Left ventricle myocardium superior (tissue), 1 donor: ENCODE measurements at regions not wholly inside any gene's neighbourhood (a gene's known extent, or its start where the extent isn't known, plus 50 kb on each side); places are given as distances from the start of the nearest gene placed in this dataset.
"Not testable (repeated sequence)": the region's sequence is repeated elsewhere in the genome, so short reads cannot be mapped to it uniquely, and the experiment has no call there.

Source experiments
- ATAC-seq: fragments of 200-7000 bp; cut with Tn5 transposase; one replicate; pipeline ENCODE4 v1.9.1; 2020; ENCODE audit warnings: mild to moderate bottlenecking, moderate library complexity
- DNase-seq: peaks from one replicate; pipeline ENCODE4 v3.0.0-alpha.2; 2020
- intact Hi-C: fragments of 100-400 bp; cut with micrococcal nuclease; formaldehyde crosslinking; loops from one replicate; pipeline ENCODE4 v1.11.0; 2022
- donor health status: DM: no; HTN: yes; CAD: no; lungs with severe emphysema.

GRCh38 chr6:18656506-18656905 lies 269.4 kb downstream of the RNF144B start:
- ATAC-seq (no peak), DNase-seq (no peak)
- intact Hi-C loops: no loop called here

GRCh38 chr6:18659994-18660393 lies 272.8 kb downstream of the RNF144B start:
- ATAC-seq, intact Hi-C loops, DNase-seq: not testable (repeated sequence)

GRCh38 chr6:18663011-18663410 lies 275.9 kb downstream of the RNF144B start:
- DNase-seq: no peak
- intact Hi-C loops: no loop called here
- no peak for ATAC-seq

- DNase-seq (no peak), ATAC-seq (no peak)
- intact Hi-C loops: no loop called here
Observed at GRCh38 chr6:18664401-18664800, 277.3 kb downstream of the RNF144B start.

GRCh38 chr6:18667612-18668011 lies 280.5 kb downstream of the RNF144B start:
- intact Hi-C loops: no loop called here
- no peak for ATAC-seq
- DNase-seq: no peak

GRCh38 chr6:18668994-18669393 lies 281.8 kb downstream of the RNF144B start:
- ATAC-seq (no peak), DNase-seq (no peak)
- intact Hi-C loops: no loop called here

GRCh38 chr6:18672852-18673251 lies 285.7 kb downstream of the RNF144B start:
- intact Hi-C loops: no loop called here
- ATAC-seq (no peak), DNase-seq (no peak)

GRCh38 chr6:18674346-18674745 lies 287.2 kb downstream of the RNF144B start:
- no peak for DNase-seq
- intact Hi-C loops: no loop called here
- ATAC-seq: no peak

GRCh38 chr6:18675881-18676280 lies 288.7 kb downstream of the RNF144B start:
- DNase-seq (no peak), ATAC-seq (no peak)
- intact Hi-C loops: no loop called here

GRCh38 chr6:18676548-18676947 lies 289.4 kb downstream of the RNF144B start:
- DNase-seq (no peak), ATAC-seq (no peak)
- intact Hi-C loops: no loop called here

GRCh38 chr6:18680842-18681241 lies 293.7 kb downstream of the RNF144B start:
- intact Hi-C loops: no loop called here
- no peak for DNase-seq
- ATAC-seq: no peak

GRCh38 chr6:18681832-18682503 lies 294.8 kb downstream of the RNF144B start:
- intact Hi-C loops: no loop called here
- ATAC-seq (no peak), DNase-seq (no peak)

GRCh38 chr6:18684343-18684742 lies 297.2 kb downstream of the RNF144B start:
- ATAC-seq (no peak), DNase-seq (no peak)
- intact Hi-C loops: no loop called here

- intact Hi-C loops: no loop called here
- no peak for ATAC-seq
- no peak for DNase-seq
Observed at GRCh38 chr6:18692929-18693685, 306.0 kb downstream of the RNF144B start.

- intact Hi-C loops: no loop called here
- no peak for ATAC-seq
- no peak for DNase-seq
Observed at GRCh38 chr6:18693881-18694280, 306.7 kb downstream of the RNF144B start.

GRCh38 chr6:18703546-18703945 lies 316.4 kb downstream of the RNF144B start:
- DNase-seq (no peak), ATAC-seq (no peak)
- intact Hi-C loops: no loop called here

- ATAC-seq (no peak), DNase-seq (no peak)
- intact Hi-C loops: no loop called here
Observed at GRCh38 chr6:18707714-18708439, 320.7 kb downstream of the RNF144B start.

GRCh38 chr6:18712595-18712994 lies 325.4 kb downstream of the RNF144B start:
- DNase-seq (no peak), ATAC-seq (no peak)
- intact Hi-C loops: no loop called here

GRCh38 chr6:18720075-18720474 lies 332.9 kb downstream of the RNF144B start:
- DNase-seq: no peak
- no peak for ATAC-seq
- intact Hi-C loops: no loop called here

GRCh38 chr6:18724056-18724455 lies 336.9 kb downstream of the RNF144B start:
- no peak for ATAC-seq
- intact Hi-C loops: no loop called here
- no peak for DNase-seq
